ENCODE measurements at regions not wholly inside any gene's neighbourhood (a gene's known extent, or its start where the extent isn't known, plus 50 kb on each side); places are given as distances from the start of the nearest gene placed in this dataset.
"Not testable (repeated sequence)": the region's sequence is repeated elsewhere in the genome, so short reads cannot be mapped to it uniquely, and the experiment has no call there.

GRCh38 chr14:86143248-86143647 lies 613.3 kb downstream of the FLRT2 start:
- no peak for DNase-seq (ENCODE audit: low read depth)
- no peak for TF ChIP-seq CTCF (IDR thresholded peaks at IDR 0.05; ENCODE audit: insufficient read depth, low read depth, low read length)
- H3K4me3 ChIP-seq (ENCODE audit: low read depth, low read length), result no peak overlapping the region

- H3K4me3 ChIP-seq (ENCODE audit: low read depth, low read length), result no peak overlapping the region
- TF ChIP-seq CTCF (IDR thresholded peaks at IDR 0.05; ENCODE audit: insufficient read depth, low read depth, low read length), result no peak
- DNase-seq (ENCODE audit: low read depth), result no peak
Measured at GRCh38 chr14:86141966-86142365, 612.0 kb downstream of the FLRT2 start.

- no peak for TF ChIP-seq CTCF (IDR thresholded peaks at IDR 0.05; ENCODE audit: insufficient read depth, low read depth, low read length)
- DNase-seq (ENCODE audit: low read depth), result no peak
- H3K4me3 ChIP-seq (ENCODE audit: low read depth, low read length), result no peak overlapping the region
Measured at GRCh38 chr14:86129426-86129825, 599.5 kb downstream of the FLRT2 start.

GRCh38 chr14:86124328-86124727 lies 594.4 kb downstream of the FLRT2 start:
- no peak for TF ChIP-seq CTCF (IDR thresholded peaks at IDR 0.05; ENCODE audit: insufficient read depth, low read depth, low read length)
- H3K4me3 ChIP-seq (ENCODE audit: low read depth, low read length), result no peak overlapping the region
- DNase-seq (ENCODE audit: low read depth), result no peak

- no peak for TF ChIP-seq CTCF (IDR thresholded peaks at IDR 0.05; ENCODE audit: insufficient read depth, low read depth, low read length)
- DNase-seq (ENCODE audit: low read depth), result no peak
- H3K4me3 ChIP-seq (ENCODE audit: low read depth, low read length), result no peak overlapping the region
Measured at GRCh38 chr14:86115972-86116371, 586.0 kb downstream of the FLRT2 start.

GRCh38 chr14:86110871-86111270 lies 580.9 kb downstream of the FLRT2 start:
- H3K4me3 ChIP-seq (ENCODE audit: low read depth, low read length); DNase-seq (ENCODE audit: low read depth): not testable (repeated sequence)

GRCh38 chr14:86104691-86105265 lies 574.8 kb downstream of the FLRT2 start:
- no peak overlapping the region for H3K4me3 ChIP-seq (ENCODE audit: low read depth, low read length)
- no peak for TF ChIP-seq CTCF (IDR thresholded peaks at IDR 0.05; ENCODE audit: insufficient read depth, low read depth, low read length)
- DNase-seq (ENCODE audit: low read depth), result no peak

Data from fibroblast of villous mesenchyme (primary cell).